MM.1S (cell line): ENCODE measurements at regions not wholly inside any gene's neighbourhood (a gene's known extent, or its start where the extent isn't known, plus 50 kb on each side); places are given as distances from the start of the nearest gene placed in this dataset.

Experiments used
- CTCF ChIP-seq: fragments of 300-600 bp; sonication (generic); IDR thresholded peaks from 2 replicates; pipeline ENCODE4 v1.5.1; 2016; ENCODE audit warnings: antibody characterized with exemption, low read length, mixed read lengths
- EZH2 ChIP-seq: fragments of 300-600 bp; sonication (generic); optimal IDR thresholded peaks from 2 replicates; pipeline ENCODE3; 2017; ENCODE audit warnings: low read depth, mild to moderate bottlenecking, antibody characterized with exemption, low read length, mixed read lengths
- EZH2phosphoT487 ChIP-seq: fragments of 300-600 bp; sonication (generic); IDR thresholded peaks from 2 replicates; pipeline ENCODE4 v1.6.1; 2018; ENCODE audit warnings: antibody characterized with exemption, low read length

- TF ChIP-seq CTCF (no peak), EZH2 (no peak), EZH2phosphoT487 (no peak)
These were observed 164.7 kb downstream of the VRK1 start for GRCh38 chr14:96961895-96962294.
